Heart left ventricle (tissue), 13 donors: ENCODE measurements at regions not wholly inside any gene's neighbourhood (a gene's known extent, or its start where the extent isn't known, plus 50 kb on each side); places are given as distances from the start of the nearest gene placed in this dataset.

ENCODE experiments used
- CTCF ChIP-seq, 12 donors: fragments of 200-600 bp; sonication (generic) in 4 of 12; IDR thresholded peaks; one replicate each; pipeline versions ENCODE4 v1.5.0 to v1.8.0; 2018 to 2022; ENCODE audit warnings: antibody characterized with exemption in 12 of 12, mild to moderate bottlenecking in 5 of 12
- POLR2A ChIP-seq, 2 donors: fragments of 450-650 bp; IDR thresholded peaks; one replicate each; pipeline ENCODE4 v1.6.1; 2017; ENCODE audit warnings: antibody characterized with exemption in 2 of 2, mild to moderate bottlenecking in 2 of 2, moderate library complexity in 2 of 2
- donor health status: ischemic (EF 13 %, LVEDD 7.1; RV severe dilation, severe dysfunction).
- donor health status: DM: no; HTN: yes; CAD: no.
- donor health status: DM: no; HTN: no; CAD: no.
- donor health status: ischemic (EF 25% LVEDD 6.9; RV normal size, moderate dysfunction).
- donor health status: ischemic (EF 25% LVEDD 5.7; RV mildly dilated, moderate dysfunction).
- donor health status: ischemic (EF 35%, LVEDD 5.7; RV mildly dilated, moderate dysfunction).
- donor health status: nonischemic (EF 11% LVEDD 7.7; RV severe dilation, severe dysfunction).
- donor health status: DM: yes; HTN: yes; CAD: no.
- donor health status: PGD.
- donor health status: ischemic (EF 29% LVEDD 5.4; RV normal size, mild dysfunction).
- donor health status: nonischemic (EF 23%, LVEDD 6.1; RV moderate dilation, normal function).

- TF ChIP-seq POLR2A (IDR thresholded peaks at IDR 0.05) (no peak), CTCF (IDR thresholded peaks at IDR 0.05) (no peak)
Observed at GRCh38 chr1:230010603-230011332, 56.3 kb upstream of the GALNT2 start.
